ENCODE measurements at regions not wholly inside any gene's neighbourhood (a gene's known extent, or its start where the extent isn't known, plus 50 kb on each side); places are given as distances from the start of the nearest gene placed in this dataset.
"Not testable (repeated sequence)": the region's sequence is repeated elsewhere in the genome, so short reads cannot be mapped to it uniquely, and the experiment has no call there.

GRCh38 chr12:33323823-33324222 lies 115.8 kb downstream of the SYT10 start:
- no peak for DNase-seq

DNA sequence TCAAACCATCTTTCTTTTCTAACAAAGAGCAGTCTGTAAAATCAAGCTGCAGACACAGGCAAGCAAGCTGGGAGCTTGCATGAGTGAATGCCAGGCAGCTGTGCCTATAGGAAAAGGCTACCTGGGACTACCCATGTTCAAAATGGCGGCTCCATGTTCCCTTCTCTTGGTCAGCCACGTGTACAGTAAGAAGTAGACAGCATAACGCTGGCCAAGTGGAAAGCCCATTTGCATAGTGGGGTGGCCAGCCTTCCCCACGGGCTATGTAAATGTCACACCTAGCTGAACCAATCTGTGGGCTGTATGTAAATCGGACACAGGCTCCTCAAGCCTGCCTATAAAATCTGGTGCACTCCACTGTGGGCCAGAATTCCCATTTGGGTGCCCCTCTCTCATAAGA lies 117.1 kb downstream of the SYT10 start:
- no peak for DNase-seq

DNA sequence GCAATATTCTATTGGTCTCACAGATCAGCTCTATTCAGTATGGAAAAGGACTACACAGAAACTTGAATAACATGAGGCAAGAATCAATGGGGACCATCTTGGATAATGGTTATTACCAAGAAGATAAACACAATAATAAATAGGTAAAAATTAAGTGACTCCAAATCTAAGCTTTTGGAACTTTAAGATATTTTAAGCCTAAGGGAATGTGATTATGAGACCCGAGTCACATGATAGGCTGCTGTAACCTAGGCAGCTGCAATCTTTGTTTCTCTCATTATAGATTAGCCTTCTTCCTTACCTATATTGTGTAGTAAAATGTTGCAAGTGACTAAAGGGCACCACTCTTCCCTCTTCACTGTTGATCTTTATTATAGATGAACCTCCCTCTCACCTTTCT lies 121.9 kb downstream of the SYT10 start:
- DNase-seq, result no peak

DNA sequence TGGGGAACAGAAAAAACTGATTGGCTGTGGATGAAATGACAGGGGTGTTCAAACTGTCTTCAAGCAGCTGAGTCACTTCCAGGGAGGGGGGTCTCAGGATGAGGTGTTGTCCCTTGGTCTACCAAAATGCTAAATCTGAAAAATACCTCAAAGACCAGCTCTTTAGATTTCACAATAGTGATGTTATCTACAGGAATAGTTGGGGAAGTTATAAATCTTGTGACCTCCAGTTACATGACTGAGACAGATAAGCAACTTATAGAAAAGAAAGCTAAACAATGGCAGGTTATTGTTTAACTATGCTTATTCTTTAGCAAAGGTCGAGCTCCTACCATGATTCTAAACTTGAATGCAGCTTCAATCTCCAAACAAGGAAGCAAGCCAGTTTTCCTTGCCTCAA lies 125.4 kb downstream of the SYT10 start:
- no peak for DNase-seq

DNA sequence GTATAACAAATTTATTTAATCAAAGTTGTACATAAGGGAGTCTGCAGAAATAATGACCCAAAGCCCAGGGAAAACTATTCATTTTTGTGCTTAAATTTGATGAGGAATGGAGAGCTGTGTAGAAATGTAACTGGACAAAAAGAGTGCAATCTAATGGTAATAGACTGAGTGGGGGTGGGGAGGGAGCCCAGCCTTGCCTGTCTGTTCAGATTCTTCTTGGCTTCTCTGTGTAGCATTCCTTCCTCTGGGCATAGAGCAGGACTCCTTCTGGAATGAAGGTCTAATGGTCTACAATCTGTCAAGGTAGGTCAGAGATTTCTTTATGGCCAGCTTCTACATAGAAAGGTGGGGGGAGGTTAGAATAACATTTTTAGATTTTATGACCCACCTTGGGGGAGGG lies 126.1 kb downstream of the SYT10 start:
- no peak for DNase-seq

DNA sequence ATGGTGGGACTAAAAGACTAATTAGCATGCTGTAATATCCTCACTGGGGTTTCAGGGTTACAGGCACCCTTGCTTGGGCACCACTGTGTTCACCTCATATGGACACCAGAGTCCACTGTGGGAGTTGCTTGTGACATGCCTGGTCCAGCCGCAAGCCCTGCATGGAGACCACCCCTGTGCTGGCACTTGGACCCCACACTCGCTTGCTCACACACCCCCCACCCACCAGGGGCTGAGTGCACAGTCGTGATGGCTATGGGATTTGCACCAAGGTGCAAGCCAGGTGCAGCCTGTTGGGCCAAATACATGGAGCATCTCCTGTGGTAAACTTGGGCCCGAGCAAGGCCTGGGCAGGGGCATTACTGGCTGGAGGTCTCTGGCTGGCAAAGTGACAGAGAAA lies 129.1 kb downstream of the SYT10 start:
- no peak for DNase-seq

- DNase-seq, result no peak
Observed at GRCh38 chr12:33304176-33304575, 135.4 kb downstream of the SYT10 start.

DNA sequence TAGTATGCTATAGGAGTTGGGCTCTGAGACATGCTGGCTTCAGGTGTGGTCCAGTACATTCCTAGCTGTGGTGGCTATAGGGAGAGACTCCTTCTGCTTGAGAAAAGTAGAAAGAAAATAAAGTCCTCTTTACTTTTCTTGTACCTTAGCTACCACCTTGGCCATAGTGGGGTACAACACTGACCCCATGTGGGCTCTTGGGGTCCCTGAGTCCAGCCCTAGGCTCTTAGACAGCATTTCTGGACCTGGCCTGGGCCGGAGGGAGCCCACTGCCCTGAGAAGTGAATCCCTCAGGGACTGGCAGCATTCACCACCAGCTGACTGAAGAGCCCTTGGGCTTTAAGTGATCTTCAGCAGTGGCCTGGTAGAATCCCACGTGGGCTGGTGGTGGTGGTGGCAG lies 143.1 kb downstream of the SYT10 start:
- no peak for DNase-seq

GRCh38 chr12:33290703-33291102 lies 148.9 kb downstream of the SYT10 start:
- no peak for DNase-seq

GRCh38 chr12:33283054-33283453 lies 156.6 kb downstream of the SYT10 start:
- DNase-seq, result no peak

GRCh38 chr12:33277376-33277775 lies 162.2 kb downstream of the SYT10 start:
- no peak for DNase-seq

GRCh38 chr12:33267641-33268040 lies 172.0 kb downstream of the SYT10 start:
- no peak for DNase-seq

DNA sequence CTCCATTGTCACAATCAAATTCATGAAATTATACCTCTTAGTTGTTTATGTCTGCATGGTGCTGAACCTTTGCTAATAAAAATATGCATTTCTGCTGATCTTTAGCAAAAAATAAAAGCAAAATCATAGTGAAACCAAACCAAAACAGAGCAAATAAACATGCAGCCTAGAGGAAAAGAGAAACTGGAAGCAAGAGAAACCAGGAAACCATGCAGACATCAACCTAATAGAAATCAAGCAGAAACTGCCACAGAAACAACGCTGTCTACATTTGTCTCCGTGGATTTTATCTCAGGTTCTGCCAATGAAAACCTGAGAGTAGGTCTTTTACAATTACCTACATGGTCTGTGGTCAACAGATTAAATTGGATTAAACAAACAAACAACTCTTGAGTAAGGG lies 173.7 kb downstream of the SYT10 start:
- no peak for DNase-seq

GRCh38 chr12:33265033-33265731 lies 174.4 kb downstream of the SYT10 start:
- DNase-seq, result no peak

- no peak for DNase-seq
Observed at GRCh38 chr12:33253178-33253577, 186.4 kb downstream of the SYT10 start.

DNA sequence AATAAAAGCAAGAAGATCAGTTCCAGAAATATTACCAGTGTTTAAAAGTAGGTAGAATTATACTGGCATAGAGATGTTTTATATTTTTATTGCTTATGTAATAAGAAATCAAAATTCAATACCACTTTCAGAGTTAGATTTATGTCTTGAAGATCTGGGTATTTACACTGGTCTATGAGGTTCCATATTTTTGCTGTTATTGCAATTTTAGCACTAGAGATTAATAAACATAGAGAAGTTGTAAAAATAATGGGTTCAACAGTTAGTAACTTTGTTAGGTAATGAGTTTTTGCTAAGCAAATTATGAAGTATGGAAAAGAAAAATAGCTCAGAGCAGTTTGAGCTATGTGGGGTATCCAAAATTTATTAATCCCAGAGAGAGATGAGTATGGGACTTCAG lies 188.1 kb downstream of the SYT10 start:
- no peak for DNase-seq

GRCh38 chr12:33248364-33248763 lies 191.3 kb downstream of the SYT10 start:
- no peak for DNase-seq

DNA sequence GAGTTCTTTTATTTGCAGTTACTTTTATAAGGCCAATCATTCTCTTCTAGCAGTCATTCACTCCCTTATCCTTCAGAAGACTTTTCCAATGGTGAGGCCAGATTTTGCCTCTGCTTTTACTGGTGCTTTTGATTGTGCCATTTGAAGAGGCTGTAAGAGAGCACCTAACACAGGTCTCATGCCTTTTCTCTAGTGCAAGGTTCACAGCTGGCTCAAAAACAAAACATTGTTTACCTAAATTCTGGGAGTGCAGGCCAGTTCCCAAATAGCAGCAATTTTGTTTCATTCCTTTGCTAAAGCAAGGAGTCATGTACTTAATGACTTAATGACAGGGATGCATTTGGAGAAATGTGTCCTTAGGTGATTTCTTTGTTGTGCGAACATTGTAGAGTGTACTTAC lies 192.0 kb downstream of the SYT10 start:
- DNase-seq, result no peak

DNA sequence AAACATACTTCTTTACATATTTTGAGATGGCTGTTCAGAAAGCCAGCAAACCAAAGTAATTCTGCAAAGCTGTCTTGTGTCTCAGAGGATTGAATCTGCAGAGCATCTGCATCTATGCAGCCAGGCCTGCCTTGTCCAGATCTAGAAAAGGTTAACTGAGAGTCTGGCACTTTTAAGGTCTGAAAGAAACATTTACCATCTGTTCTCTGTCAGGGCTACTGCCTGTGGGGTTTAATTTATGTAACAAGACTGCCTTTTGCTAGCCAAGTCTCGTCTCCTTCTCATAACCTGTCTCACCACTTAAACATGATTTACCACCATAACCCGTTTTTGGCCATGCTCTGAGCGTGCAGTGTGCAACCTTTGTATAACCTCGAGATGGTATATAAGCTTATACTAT lies 194.2 kb downstream of the SYT10 start:
- no peak for DNase-seq

GRCh38 chr12:33226671-33227070 lies 212.9 kb downstream of the SYT10 start:
- no peak for DNase-seq

DNA sequence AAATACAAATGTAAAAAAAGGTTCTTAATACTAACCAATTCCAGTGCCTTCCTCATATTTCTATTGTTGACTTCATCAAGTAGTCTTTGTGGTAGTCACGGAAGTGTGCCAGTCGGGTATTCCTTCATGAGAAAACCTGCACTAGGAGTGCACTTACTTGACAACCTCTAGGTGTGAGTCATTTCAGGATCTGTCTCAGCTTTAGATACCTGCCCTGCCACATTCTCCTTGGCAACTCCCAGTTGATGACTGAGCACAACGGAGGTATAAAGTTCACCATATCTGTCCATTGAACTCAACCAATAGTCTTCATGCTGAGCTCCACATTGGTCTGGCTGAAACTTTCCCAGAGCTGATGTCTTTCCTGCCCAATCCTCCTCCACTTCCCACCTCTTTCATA lies 215.7 kb downstream of the SYT10 start:
- DNase-seq, result no peak

- DNase-seq, result no peak
Observed at GRCh38 chr12:33222357-33222756, 217.3 kb downstream of the SYT10 start.

- DNase-seq, result no peak
Observed at GRCh38 chr12:33205981-33206380, 233.6 kb downstream of the SYT10 start.

DNA sequence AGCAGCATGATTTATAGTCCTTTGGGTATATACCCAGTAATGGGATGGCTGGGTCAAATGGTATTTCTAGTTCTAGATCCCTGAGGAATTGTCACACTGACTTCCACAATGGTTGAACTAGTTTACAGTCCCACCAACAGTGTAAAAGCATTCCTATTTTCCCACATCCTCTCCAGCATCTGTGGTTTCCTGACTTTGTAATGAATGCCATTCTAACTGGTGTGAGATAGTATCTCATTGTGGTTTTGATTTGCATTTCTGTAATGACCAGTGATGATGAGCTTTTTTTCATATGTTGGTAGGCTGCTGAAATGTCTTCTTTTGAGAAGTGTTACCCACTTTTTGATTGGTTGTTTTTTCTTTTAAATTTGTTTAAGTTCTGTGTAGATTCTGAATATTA lies 245.2 kb downstream of the SYT10 start:
- not testable (repeated sequence) for DNase-seq

DNA sequence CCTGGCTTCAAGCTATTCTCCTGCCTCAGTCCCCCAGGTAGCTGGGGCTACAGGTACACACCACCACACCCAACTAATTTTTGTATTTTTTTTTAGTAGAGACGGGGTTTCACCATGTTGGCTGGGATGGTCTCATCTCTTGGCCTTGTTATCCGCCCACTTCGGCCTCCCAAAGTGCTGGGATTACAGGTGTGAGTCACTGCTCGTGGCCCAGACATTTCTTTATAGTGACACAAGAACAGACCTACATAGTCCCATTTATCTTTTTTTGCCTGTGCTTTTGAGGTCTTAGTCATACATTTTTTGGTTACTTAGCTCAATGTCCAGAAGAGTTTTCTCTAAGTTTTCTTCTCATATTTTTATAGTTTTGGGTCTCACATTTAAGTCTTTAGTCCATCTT lies 247.4 kb downstream of the SYT10 start:
- DNase-seq, result no peak

DNA sequence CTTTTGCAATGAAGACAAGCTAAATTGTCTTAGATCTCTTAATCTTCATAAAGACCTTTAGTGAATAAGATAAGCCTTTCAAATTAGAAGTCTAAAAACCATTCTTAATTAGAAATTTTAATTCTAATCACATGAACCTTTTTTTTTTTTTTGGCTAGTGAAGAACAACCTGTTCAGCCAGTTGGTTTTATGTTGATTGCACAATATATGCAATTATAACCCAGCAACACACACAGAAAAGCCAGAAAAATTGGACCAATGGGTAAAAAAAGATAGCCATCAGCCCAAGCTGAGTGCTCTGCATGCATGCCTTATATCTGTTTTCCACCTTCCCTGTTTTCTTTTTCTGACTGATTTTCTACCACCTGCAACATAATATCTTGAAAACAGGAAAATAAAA lies 252.2 kb downstream of the SYT10 start:
- DNase-seq, result no peak
